Right lobe of liver (tissue), 6 donors: ENCODE measurements at regions not wholly inside any gene's neighbourhood (a gene's known extent, or its start where the extent isn't known, plus 50 kb on each side); places are given as distances from the start of the nearest gene placed in this dataset.

Experiments
- ATAC-seq, 4 donors: fragments of 200-7000 bp; cut with Tn5 transposase; one replicate each; pipeline ENCODE4 v1.9.1; 2020; ENCODE audit warnings: mild to moderate bottlenecking in 4 of 4, moderate library complexity in 4 of 4
- DNase-seq, 3 donors: peaks; one replicate each; pipeline ENCODE4 v3.0.0-alpha.2; 2020
- H3K27ac ChIP-seq, 3 donors: fragments of 200-600 bp; one replicate each; pipeline ENCODE4 v1.8.0; 2022
- H3K27me3 ChIP-seq, 2 donors: fragments of 200-600 bp; one replicate each; pipeline ENCODE4 v1.8.0; 2022
- H3K36me3 ChIP-seq, 4 donors: fragments of 200-600 bp; sonication (generic) in 1 of 4; one replicate each; pipeline versions ENCODE4 v1.5.1 to v1.8.0; 2017 to 2022; ENCODE audit warnings: control low read depth in 1 of 4
- H3K4me1 ChIP-seq, 4 donors: fragments of 200-600 bp; sonication (generic) in 1 of 4; one replicate each; pipeline versions ENCODE4 v1.5.1 to v1.8.0; 2017 to 2022; ENCODE audit warnings: control low read depth in 1 of 4
- H3K4me3 ChIP-seq, 3 donors: fragments of 200-600 bp; one replicate each; pipeline ENCODE4 v1.8.0; 2022
- H3K9me3 ChIP-seq, 4 donors: fragments of 200-600 bp; sonication (generic) in 1 of 4; one replicate each; pipeline versions ENCODE4 v1.5.1 to v1.8.0; 2017 to 2022; ENCODE audit warnings: control low read depth in 1 of 4
- CTCF ChIP-seq, 4 donors: fragments of 200-600 bp in 3 of 4; fragments of 450-650 bp in 1 of 4; IDR thresholded peaks; one replicate each; pipeline versions ENCODE4 v1.5.1 to v1.8.0; 2016 to 2022; ENCODE audit warnings: antibody characterized with exemption in 4 of 4, mild to moderate bottlenecking in 2 of 4
- POLR2A ChIP-seq: fragments of 450-650 bp; IDR thresholded peaks from one replicate; pipeline ENCODE4 v1.6.1; 2017; ENCODE audit warnings: antibody characterized with exemption, mild to moderate bottlenecking
- WGBS: methylation state at CpG from one replicate; pipeline ENCODE4 v1.1.6; 2018; ENCODE audit warnings: low coverage, low lambda C conversion rate; ENCODE audit not compliant: insufficient coverage; ENCODE audit errors: missing lambda C conversion rate; 5-methylcytosine and 5-hydroxymethylcytosine counted together
- intact Hi-C, 2 donors: fragments of 100-400 bp; cut with DNase I; formaldehyde crosslinking; loops; one replicate each; pipeline versions ENCODE4 v1.11.2 to v1.14.1; 2022
- donor health status: DM: no; HTN: yes; CAD: no.
- donor health status: DM: no; HTN: no; CAD: no.
- donor health status: DM: no; HTN: no; CAD: no.
- donor health status: DM: no; HTN: yes; CAD: no.
- donor health status: DM: no; HTN: yes; CAD: no.

- H3K36me3 ChIP-seq = no peaks in the 10 kb centered on the region
- ATAC-seq (no peak), DNase-seq (no peak)
- H3K4me1 ChIP-seq = no peaks in the 10 kb centered on the region
- WGBS = 17% methylated on average over 2 of the region's 2 CpGs
- no peaks in the 10 kb centered on the region for H3K9me3 ChIP-seq
- no peak overlapping the region for H3K27ac ChIP-seq
- H3K27me3 ChIP-seq = no peaks in the 10 kb centered on the region
- TF ChIP-seq CTCF (IDR thresholded peaks at IDR 0.05) (no peak), POLR2A (no peak)
- H3K4me3 ChIP-seq = no peak overlapping the region
- intact Hi-C loops = no loop called here
Observed at GRCh38 chr4:161121451-161121850, 1042.3 kb downstream of the FSTL5 start.

- no peak for DNase-seq
- TF ChIP-seq POLR2A (no peak), CTCF (IDR thresholded peaks at IDR 0.05) (no peak)
- no peak for ATAC-seq
- H3K27ac ChIP-seq = no peak overlapping the region
- WGBS = no CpG with 5 or more reads among the region's 1 CpG
- no peak overlapping the region for H3K4me3 ChIP-seq
- no peaks in the 10 kb centered on the region for H3K36me3 ChIP-seq
- no peaks in the 10 kb centered on the region for H3K4me1 ChIP-seq
- no peaks in the 10 kb centered on the region for H3K27me3 ChIP-seq
- intact Hi-C loops = no loop called here
- no peaks in the 10 kb centered on the region for H3K9me3 ChIP-seq
Observed at GRCh38 chr4:161101881-161102280, 1061.9 kb downstream of the FSTL5 start.

- Histone ChIP-seq H3K4me1 (no peaks in the 10 kb centered on the region), H3K9me3 (no peaks in the 10 kb centered on the region), H3K36me3 (no peaks in the 10 kb centered on the region), H3K4me3 (no peak overlapping the region), H3K27ac (no peak overlapping the region), H3K27me3 (no peaks in the 10 kb centered on the region)
- no peak for DNase-seq
- no peak for TF ChIP-seq POLR2A
- no peak for TF ChIP-seq CTCF (IDR thresholded peaks at IDR 0.05)
- ATAC-seq = no peak
- intact Hi-C loops = no loop called here
Observed at GRCh38 chr4:161097821-161098220, 1066.0 kb downstream of the FSTL5 start.

- DNase-seq (no peak), ATAC-seq (no peak)
- no peak for TF ChIP-seq POLR2A
- TF ChIP-seq CTCF (IDR thresholded peaks at IDR 0.05) = no peak
- H3K36me3 ChIP-seq = no peaks in the 10 kb centered on the region
- no peaks in the 10 kb centered on the region for H3K9me3 ChIP-seq
- no peaks in the 10 kb centered on the region for H3K27me3 ChIP-seq
- 70% methylated on average over 1 of the region's 1 CpG for WGBS
- H3K4me1 ChIP-seq = no peaks in the 10 kb centered on the region
- no peak overlapping the region for H3K4me3 ChIP-seq
- no peak overlapping the region for H3K27ac ChIP-seq
- intact Hi-C loops = no loop called here
Observed at GRCh38 chr4:161061046-161061445, 1102.8 kb downstream of the FSTL5 start.
